ENCODE measurements at regions not wholly inside any gene's neighbourhood (a gene's known extent, or its start where the extent isn't known, plus 50 kb on each side); places are given as distances from the start of the nearest gene placed in this dataset.

DNA sequence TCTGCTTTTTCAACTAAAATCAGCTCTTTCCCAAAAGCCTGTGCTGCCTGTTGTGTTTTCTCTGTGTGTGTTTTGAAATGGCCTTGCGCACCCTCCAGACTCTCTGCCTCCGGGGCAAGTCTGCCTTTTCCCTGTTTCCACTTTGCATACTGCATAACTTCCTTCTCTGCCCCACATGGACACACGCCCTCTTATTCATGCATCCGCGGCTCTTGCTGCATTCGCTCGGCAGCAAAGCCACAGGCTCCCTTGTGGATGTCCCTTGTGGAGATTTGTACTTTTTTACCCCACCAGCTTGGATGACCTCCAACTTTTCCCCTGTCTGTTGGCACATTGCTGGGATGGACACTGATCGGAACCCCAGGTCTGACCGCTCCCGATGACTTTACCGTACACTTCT is 147.6 kb downstream of the ADSS2 start (continued):
- TF ChIP-seq KLF9 (tag by site-specific recombination; IDR thresholded peaks at IDR 0.05; ENCODE audit: low read depth) (no peak), SP7 (tag by site-specific recombination; IDR thresholded peaks at IDR 0.05) (no peak), KLF16 (tag by site-specific recombination; IDR thresholded peaks at IDR 0.05) (no peak), ZNF623 (tag by site-specific recombination; IDR thresholded peaks at IDR 0.05) (no peak), ELK4 (IDR thresholded peaks at IDR 0.05; ENCODE audit: borderline replicate concordance, low read depth, low read length) (no peak)

DNA sequence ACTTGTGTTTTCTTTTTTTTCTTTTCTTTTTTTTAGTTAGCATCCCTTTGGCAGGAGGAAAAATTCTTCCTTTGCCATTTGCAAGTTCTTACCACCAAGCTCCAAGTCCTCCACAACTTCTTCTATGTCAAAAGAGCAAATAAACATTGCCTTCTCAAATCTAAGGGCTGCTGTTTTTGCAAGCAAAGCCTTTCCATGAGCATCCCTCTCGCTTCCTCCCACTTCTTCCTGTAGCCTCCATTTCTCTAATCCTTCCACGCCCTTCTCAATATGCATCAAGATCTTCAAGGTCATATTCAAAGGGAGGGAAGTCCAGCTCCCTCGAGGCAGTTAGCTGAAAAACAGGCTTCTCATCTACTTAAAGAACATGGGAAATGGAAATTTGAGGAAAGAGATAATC is 147.1 kb downstream of the ADSS2 start:
- Histone ChIP-seq H3K4me1 (ENCODE audit: control insufficient read depth, insufficient read depth, low read length) (no peaks in the 10 kb centered on the region), H3K4me3 (ENCODE audit: low read depth, low read length) (no peak overlapping the region), H3K9me3 (ENCODE audit: control insufficient read depth, insufficient read depth, low read depth, low read length) (no peaks in the 10 kb centered on the region), H3K27ac (ENCODE audit: extremely low read depth, low read depth, low read length) (no peak overlapping the region), H3K36me3 (ENCODE audit: control insufficient read depth in 2 of 2, insufficient read depth in 1 of 2, low read length in 2 of 2) (no peaks in the 10 kb centered on the region)
- POLR2A ChIA-PET: no interaction called here
- CTCF ChIA-PET: interaction anchor here (0.6 to 1.0 kb wide), 2 partner anchors 9 to 319 kb away, joined by 3 to 4 read pairs; no protein-coding TSS in a partner anchor
- TF ChIP-seq AEBP2 (tag by site-specific recombination; IDR thresholded peaks at IDR 0.05; ENCODE audit: borderline replicate concordance): no peak
- TF ChIP-seq OVOL3 (tag by site-specific recombination; IDR thresholded peaks at IDR 0.05): no peak
- TF ChIP-seq ZNF560 (tag by site-specific recombination; IDR thresholded peaks at IDR 0.05; ENCODE audit: borderline replicate concordance): no peak
- no peak for TF ChIP-seq OSR2 (tag by site-specific recombination; IDR thresholded peaks at IDR 0.05)
- TF ChIP-seq ZBTB21 (tag by site-specific recombination; IDR thresholded peaks at IDR 0.05): no peak
- no peak for TF ChIP-seq ZNF776 (tag by site-specific recombination; IDR thresholded peaks at IDR 0.05; ENCODE audit: borderline replicate concordance)
- TF ChIP-seq ZNF239 (tag by site-specific recombination; IDR thresholded peaks at IDR 0.05): no peak
- TF ChIP-seq SETDB1 (IDR thresholded peaks at IDR 0.05; ENCODE audit: insufficient read length, low read length): no peak
- TF ChIP-seq ZNF140 (tag by site-specific recombination; IDR thresholded peaks at IDR 0.05): no peak
- no peak for TF ChIP-seq PBX3 (CRISPR knock-in tag; IDR thresholded peaks at IDR 0.05)
- TF ChIP-seq ZNF274 (IDR thresholded peaks at IDR 0.05; ENCODE audit: low read length): no peak
- TF ChIP-seq ZNF274 (tag by site-specific recombination; IDR thresholded peaks at IDR 0.05; ENCODE audit: borderline replicate concordance): no peak
- TF ChIP-seq, protein P1, sequence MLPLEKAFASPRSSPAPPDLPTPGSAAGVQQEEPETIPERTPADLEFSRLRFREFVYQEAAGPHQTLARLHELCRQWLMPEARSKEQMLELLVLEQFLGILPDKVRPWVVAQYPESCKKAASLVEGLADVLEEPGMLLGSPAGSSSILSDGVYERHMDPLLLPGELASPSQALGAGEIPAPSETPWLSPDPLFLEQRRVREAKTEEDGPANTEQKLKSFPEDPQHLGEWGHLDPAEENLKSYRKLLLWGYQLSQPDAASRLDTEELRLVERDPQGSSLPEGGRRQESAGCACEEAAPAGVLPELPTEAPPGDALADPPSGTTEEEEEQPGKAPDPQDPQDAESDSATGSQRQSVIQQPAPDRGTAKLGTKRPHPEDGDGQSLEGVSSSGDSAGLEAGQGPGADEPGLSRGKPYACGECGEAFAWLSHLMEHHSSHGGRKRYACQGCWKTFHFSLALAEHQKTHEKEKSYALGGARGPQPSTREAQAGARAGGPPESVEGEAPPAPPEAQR (tag by site-specific recombination; IDR thresholded peaks at IDR 0.05): no peak
- no peak for TF ChIP-seq SALL2 (tag by site-specific recombination; IDR thresholded peaks at IDR 0.05; ENCODE audit: borderline replicate concordance)
- TF ChIP-seq ZNF114 (tag by site-specific recombination; IDR thresholded peaks at IDR 0.05): no peak
- TF ChIP-seq ZNF23 (tag by site-specific recombination; IDR thresholded peaks at IDR 0.05; ENCODE audit: borderline replicate concordance): no peak
- TF ChIP-seq ZBTB8A (tag by site-specific recombination; IDR thresholded peaks at IDR 0.05): no peak
- no peak for TF ChIP-seq ZNF692 (tag by site-specific recombination; IDR thresholded peaks at IDR 0.05)
- no peak for TF ChIP-seq ZNF132 (tag by site-specific recombination; IDR thresholded peaks at IDR 0.05; ENCODE audit: borderline replicate concordance)
- TF ChIP-seq, protein P2, sequence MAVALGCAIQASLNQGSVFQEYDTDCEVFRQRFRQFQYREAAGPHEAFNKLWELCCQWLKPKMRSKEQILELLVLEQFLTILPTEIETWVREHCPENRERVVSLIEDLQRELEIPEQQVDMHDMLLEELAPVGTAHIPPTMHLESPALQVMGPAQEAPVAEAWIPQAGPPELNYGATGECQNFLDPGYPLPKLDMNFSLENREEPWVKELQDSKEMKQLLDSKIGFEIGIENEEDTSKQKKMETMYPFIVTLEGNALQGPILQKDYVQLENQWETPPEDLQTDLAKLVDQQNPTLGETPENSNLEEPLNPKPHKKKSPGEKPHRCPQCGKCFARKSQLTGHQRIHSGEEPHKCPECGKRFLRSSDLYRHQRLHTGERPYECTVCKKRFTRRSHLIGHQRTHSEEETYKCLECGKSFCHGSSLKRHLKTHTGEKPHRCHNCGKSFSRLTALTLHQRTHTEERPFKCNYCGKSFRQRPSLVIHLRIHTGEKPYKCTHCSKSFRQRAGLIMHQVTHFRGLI (tag by site-specific recombination; IDR thresholded peaks at IDR 0.05): no peak
- TF ChIP-seq KLF8 (tag by site-specific recombination; IDR thresholded peaks at IDR 0.05): no peak
